ENCODE measurements at regions not wholly inside any gene's neighbourhood (a gene's known extent, or its start where the extent isn't known, plus 50 kb on each side); places are given as distances from the start of the nearest gene placed in this dataset.

GRCh38 chr4:133273401-133273800, 124.3 kb downstream of the PCDH10 start (continued):
- TF ChIP-seq STAT6 (CRISPR knock-in tag; conservative IDR thresholded peaks at IDR 0.05; ENCODE audit: low read depth): no peak
- TF ChIP-seq, protein P1, sequence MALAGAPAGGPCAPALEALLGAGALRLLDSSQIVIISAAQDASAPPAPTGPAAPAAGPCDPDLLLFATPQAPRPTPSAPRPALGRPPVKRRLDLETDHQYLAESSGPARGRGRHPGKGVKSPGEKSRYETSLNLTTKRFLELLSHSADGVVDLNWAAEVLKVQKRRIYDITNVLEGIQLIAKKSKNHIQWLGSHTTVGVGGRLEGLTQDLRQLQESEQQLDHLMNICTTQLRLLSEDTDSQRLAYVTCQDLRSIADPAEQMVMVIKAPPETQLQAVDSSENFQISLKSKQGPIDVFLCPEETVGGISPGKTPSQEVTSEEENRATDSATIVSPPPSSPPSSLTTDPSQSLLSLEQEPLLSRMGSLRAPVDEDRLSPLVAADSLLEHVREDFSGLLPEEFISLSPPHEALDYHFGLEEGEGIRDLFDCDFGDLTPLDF (CRISPR knock-in tag; IDR thresholded peaks at IDR 0.05): no peak
- TF ChIP-seq, protein P2, sequence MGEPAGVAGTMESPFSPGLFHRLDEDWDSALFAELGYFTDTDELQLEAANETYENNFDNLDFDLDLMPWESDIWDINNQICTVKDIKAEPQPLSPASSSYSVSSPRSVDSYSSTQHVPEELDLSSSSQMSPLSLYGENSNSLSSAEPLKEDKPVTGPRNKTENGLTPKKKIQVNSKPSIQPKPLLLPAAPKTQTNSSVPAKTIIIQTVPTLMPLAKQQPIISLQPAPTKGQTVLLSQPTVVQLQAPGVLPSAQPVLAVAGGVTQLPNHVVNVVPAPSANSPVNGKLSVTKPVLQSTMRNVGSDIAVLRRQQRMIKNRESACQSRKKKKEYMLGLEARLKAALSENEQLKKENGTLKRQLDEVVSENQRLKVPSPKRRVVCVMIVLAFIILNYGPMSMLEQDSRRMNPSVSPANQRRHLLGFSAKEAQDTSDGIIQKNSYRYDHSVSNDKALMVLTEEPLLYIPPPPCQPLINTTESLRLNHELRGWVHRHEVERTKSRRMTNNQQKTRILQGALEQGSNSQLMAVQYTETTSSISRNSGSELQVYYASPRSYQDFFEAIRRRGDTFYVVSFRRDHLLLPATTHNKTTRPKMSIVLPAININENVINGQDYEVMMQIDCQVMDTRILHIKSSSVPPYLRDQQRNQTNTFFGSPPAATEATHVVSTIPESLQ (CRISPR knock-in tag; IDR thresholded peaks at IDR 0.05): no peak
- TF ChIP-seq PRRX2 (CRISPR knock-in tag; IDR thresholded peaks at IDR 0.05): no peak
- TF ChIP-seq, protein P3, sequence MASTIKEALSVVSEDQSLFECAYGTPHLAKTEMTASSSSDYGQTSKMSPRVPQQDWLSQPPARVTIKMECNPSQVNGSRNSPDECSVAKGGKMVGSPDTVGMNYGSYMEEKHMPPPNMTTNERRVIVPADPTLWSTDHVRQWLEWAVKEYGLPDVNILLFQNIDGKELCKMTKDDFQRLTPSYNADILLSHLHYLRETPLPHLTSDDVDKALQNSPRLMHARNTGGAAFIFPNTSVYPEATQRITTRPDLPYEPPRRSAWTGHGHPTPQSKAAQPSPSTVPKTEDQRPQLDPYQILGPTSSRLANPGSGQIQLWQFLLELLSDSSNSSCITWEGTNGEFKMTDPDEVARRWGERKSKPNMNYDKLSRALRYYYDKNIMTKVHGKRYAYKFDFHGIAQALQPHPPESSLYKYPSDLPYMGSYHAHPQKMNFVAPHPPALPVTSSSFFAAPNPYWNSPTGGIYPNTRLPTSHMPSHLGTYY (CRISPR knock-in tag; IDR thresholded peaks at IDR 0.05): no peak

GRCh38 chr4:133270021-133270570, 121.0 kb downstream of the PCDH10 start:
- CTCF ChIA-PET: interaction anchor here (1.1 to 1.9 kb wide), 2 partner anchors 116 to 123 kb away, joined by 5 to 12 read pairs; no protein-coding TSS in a partner anchor

More at GRCh38 chr4:133270021-133270570, 121.0 kb downstream of the PCDH10 start:
- DNase-seq (ENCODE audit: low spot score) (no peak), ATAC-seq (peak; percentile 81)
- H3K9me3 Mint-ChIP-seq: no peaks in the 10 kb centered on the region
- H3K36me3 Mint-ChIP-seq: no peaks in the 10 kb centered on the region
- H3K4me3 Mint-ChIP-seq: no peak overlapping the region
- peaks cover 24% of the 10 kb centered on the region for H3K4me1 Mint-ChIP-seq
- POLR2A ChIA-PET: no interaction called here
- peak overlapping the region; percentile 79 for H3K27ac Mint-ChIP-seq
- no peaks in the 10 kb centered on the region for H3K27me3 Mint-ChIP-seq (ENCODE audit: low read depth)
- TF ChIP-seq GRHL2 (CRISPR knock-in tag; IDR thresholded peaks at IDR 0.05; ENCODE audit: insufficient replicate concordance, severe bottlenecking): no peak
- TF ChIP-seq, protein P3 (CRISPR knock-in tag; IDR thresholded peaks at IDR 0.05): no peak
- TF ChIP-seq, protein P4, sequence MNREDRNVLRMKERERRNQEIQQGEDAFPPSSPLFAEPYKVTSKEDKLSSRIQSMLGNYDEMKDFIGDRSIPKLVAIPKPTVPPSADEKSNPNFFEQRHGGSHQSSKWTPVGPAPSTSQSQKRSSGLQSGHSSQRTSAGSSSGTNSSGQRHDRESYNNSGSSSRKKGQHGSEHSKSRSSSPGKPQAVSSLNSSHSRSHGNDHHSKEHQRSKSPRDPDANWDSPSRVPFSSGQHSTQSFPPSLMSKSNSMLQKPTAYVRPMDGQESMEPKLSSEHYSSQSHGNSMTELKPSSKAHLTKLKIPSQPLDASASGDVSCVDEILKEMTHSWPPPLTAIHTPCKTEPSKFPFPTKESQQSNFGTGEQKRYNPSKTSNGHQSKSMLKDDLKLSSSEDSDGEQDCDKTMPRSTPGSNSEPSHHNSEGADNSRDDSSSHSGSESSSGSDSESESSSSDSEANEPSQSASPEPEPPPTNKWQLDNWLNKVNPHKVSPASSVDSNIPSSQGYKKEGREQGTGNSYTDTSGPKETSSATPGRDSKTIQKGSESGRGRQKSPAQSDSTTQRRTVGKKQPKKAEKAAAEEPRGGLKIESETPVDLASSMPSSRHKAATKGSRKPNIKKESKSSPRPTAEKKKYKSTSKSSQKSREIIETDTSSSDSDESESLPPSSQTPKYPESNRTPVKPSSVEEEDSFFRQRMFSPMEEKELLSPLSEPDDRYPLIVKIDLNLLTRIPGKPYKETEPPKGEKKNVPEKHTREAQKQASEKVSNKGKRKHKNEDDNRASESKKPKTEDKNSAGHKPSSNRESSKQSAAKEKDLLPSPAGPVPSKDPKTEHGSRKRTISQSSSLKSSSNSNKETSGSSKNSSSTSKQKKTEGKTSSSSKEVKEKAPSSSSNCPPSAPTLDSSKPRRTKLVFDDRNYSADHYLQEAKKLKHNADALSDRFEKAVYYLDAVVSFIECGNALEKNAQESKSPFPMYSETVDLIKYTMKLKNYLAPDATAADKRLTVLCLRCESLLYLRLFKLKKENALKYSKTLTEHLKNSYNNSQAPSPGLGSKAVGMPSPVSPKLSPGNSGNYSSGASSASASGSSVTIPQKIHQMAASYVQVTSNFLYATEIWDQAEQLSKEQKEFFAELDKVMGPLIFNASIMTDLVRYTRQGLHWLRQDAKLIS (CRISPR knock-in tag; IDR thresholded peaks at IDR 0.05; ENCODE audit: borderline replicate concordance): no peak

Data from WTC11 (cell line).